ENCODE measurements at regions not wholly inside any gene's neighbourhood (a gene's known extent, or its start where the extent isn't known, plus 50 kb on each side); places are given as distances from the start of the nearest gene placed in this dataset.

GRCh38 chr14:101504096-101504948 lies 57.0 kb upstream of the DIO3 start:
- TF ChIP-seq SIN3A (IDR thresholded peaks at IDR 0.05; ENCODE audit: low read depth) (no peak), CTCF (IDR thresholded peaks at IDR 0.05 in 2 of 3, conservative IDR thresholded peaks at IDR 0.05 in 1 of 3; ENCODE audit: borderline replicate concordance in 1 of 3, insufficient read depth in 1 of 3, low read depth in 2 of 3, low read length in 2 of 3) (no peak), JUND (IDR thresholded peaks at IDR 0.05) (no peak), EGR1 (IDR thresholded peaks at IDR 0.05; ENCODE audit: low read depth) (no peak)
